ENCODE measurements at regions not wholly inside any gene's neighbourhood (a gene's known extent, or its start where the extent isn't known, plus 50 kb on each side); places are given as distances from the start of the nearest gene placed in this dataset.

GRCh38 chr13:108360139-108360538 lies 90.6 kb downstream of the TNFSF13B start:
- ATAC-seq (ENCODE audit: low read depth) (no peak), DNase-seq (ENCODE audit: low spot score) (no peak)
- no peak overlapping the region for H3K4me3 ChIP-seq (ENCODE audit: severe bottlenecking)
- no peaks in the 10 kb centered on the region for H3K9me3 ChIP-seq (ENCODE audit: severe bottlenecking)
- H3K4me1 ChIP-seq (ENCODE audit: insufficient read depth, poor library complexity, severe bottlenecking): no peaks in the 10 kb centered on the region
- no peaks in the 10 kb centered on the region for H3K36me3 ChIP-seq (ENCODE audit: low read depth)
- no peak for TF ChIP-seq CTCF (IDR thresholded peaks at IDR 0.05; ENCODE audit: poor library complexity, severe bottlenecking)
- no peak overlapping the region for H3K27ac ChIP-seq (ENCODE audit: poor library complexity, severe bottlenecking)
- peaks cover 19% of the 10 kb centered on the region for H3K27me3 ChIP-seq (ENCODE audit: insufficient read depth, poor library complexity, severe bottlenecking)

- H3K27ac ChIP-seq (ENCODE audit: poor library complexity, severe bottlenecking): no peak overlapping the region
- no peak for TF ChIP-seq CTCF (IDR thresholded peaks at IDR 0.05; ENCODE audit: poor library complexity, severe bottlenecking)
- no peak overlapping the region for H3K4me3 ChIP-seq (ENCODE audit: severe bottlenecking)
- no peaks in the 10 kb centered on the region for H3K36me3 ChIP-seq (ENCODE audit: low read depth)
- no peak for ATAC-seq (ENCODE audit: low read depth)
- H3K9me3 ChIP-seq (ENCODE audit: severe bottlenecking): no peaks in the 10 kb centered on the region
- no peak for DNase-seq (ENCODE audit: low spot score)
- H3K4me1 ChIP-seq (ENCODE audit: insufficient read depth, poor library complexity, severe bottlenecking): no peaks in the 10 kb centered on the region
- peaks cover 28% of the 10 kb centered on the region for H3K27me3 ChIP-seq (ENCODE audit: insufficient read depth, poor library complexity, severe bottlenecking)
Observed at GRCh38 chr13:108361769-108362168, 92.3 kb downstream of the TNFSF13B start.

GRCh38 chr13:108363666-108364065 lies 94.1 kb downstream of the TNFSF13B start:
- H3K27ac ChIP-seq (ENCODE audit: poor library complexity, severe bottlenecking): no peak overlapping the region
- peaks cover 23% of the 10 kb centered on the region for H3K27me3 ChIP-seq (ENCODE audit: insufficient read depth, poor library complexity, severe bottlenecking)
- H3K36me3 ChIP-seq (ENCODE audit: low read depth): no peaks in the 10 kb centered on the region
- TF ChIP-seq CTCF (IDR thresholded peaks at IDR 0.05; ENCODE audit: poor library complexity, severe bottlenecking): no peak
- no peak for DNase-seq (ENCODE audit: low spot score)
- no peak overlapping the region for H3K4me3 ChIP-seq (ENCODE audit: severe bottlenecking)
- no peaks in the 10 kb centered on the region for H3K4me1 ChIP-seq (ENCODE audit: insufficient read depth, poor library complexity, severe bottlenecking)
- no peaks in the 10 kb centered on the region for H3K9me3 ChIP-seq (ENCODE audit: severe bottlenecking)
- ATAC-seq (ENCODE audit: low read depth): no peak

GRCh38 chr13:108365255-108365654 lies 95.7 kb downstream of the TNFSF13B start:
- H3K36me3 ChIP-seq (ENCODE audit: low read depth): no peaks in the 10 kb centered on the region
- H3K4me1 ChIP-seq (ENCODE audit: insufficient read depth, poor library complexity, severe bottlenecking): no peaks in the 10 kb centered on the region
- no peak overlapping the region for H3K27ac ChIP-seq (ENCODE audit: poor library complexity, severe bottlenecking)
- peaks cover 21% of the 10 kb centered on the region for H3K27me3 ChIP-seq (ENCODE audit: insufficient read depth, poor library complexity, severe bottlenecking)
- no peak overlapping the region for H3K4me3 ChIP-seq (ENCODE audit: severe bottlenecking)
- H3K9me3 ChIP-seq (ENCODE audit: severe bottlenecking): no peaks in the 10 kb centered on the region
- ATAC-seq (ENCODE audit: low read depth) (no peak), DNase-seq (ENCODE audit: low spot score) (no peak)
- TF ChIP-seq CTCF (IDR thresholded peaks at IDR 0.05; ENCODE audit: poor library complexity, severe bottlenecking): no peak

- no peak for DNase-seq (ENCODE audit: low spot score)
- Histone ChIP-seq H3K36me3 (ENCODE audit: low read depth) (no peaks in the 10 kb centered on the region), H3K27me3 (ENCODE audit: insufficient read depth, poor library complexity, severe bottlenecking) (peaks cover 18% of the 10 kb centered on the region), H3K9me3 (ENCODE audit: severe bottlenecking) (no peaks in the 10 kb centered on the region), H3K27ac (ENCODE audit: poor library complexity, severe bottlenecking) (no peak overlapping the region), H3K4me3 (ENCODE audit: severe bottlenecking) (no peak overlapping the region), H3K4me1 (ENCODE audit: insufficient read depth, poor library complexity, severe bottlenecking) (no peaks in the 10 kb centered on the region)
- TF ChIP-seq CTCF (IDR thresholded peaks at IDR 0.05; ENCODE audit: poor library complexity, severe bottlenecking): no peak
- no peak for ATAC-seq (ENCODE audit: low read depth)
Observed at GRCh38 chr13:108368250-108368905, 98.9 kb downstream of the TNFSF13B start.
